GM19035 (cell line): ENCODE measurements at regions not wholly inside any gene's neighbourhood (a gene's known extent, or its start where the extent isn't known, plus 50 kb on each side); places are given as distances from the start of the nearest gene placed in this dataset.

Experiments
- ATAC-seq: cut with Tn5 transposase; IDR thresholded peaks from one replicate; pipeline ENCODE4 v1.9.1; 2021; ENCODE audit not compliant: unreplicated experiment

GRCh38 chr15:36371509-36371908 is 207.9 kb upstream of the CDIN1 start:
- ATAC-seq = no peak

GRCh38 chr15:36372968-36373367 is 206.5 kb upstream of the CDIN1 start:
- ATAC-seq = no peak

GRCh38 chr15:36373550-36373949 is 205.9 kb upstream of the CDIN1 start:
- no peak for ATAC-seq

DNA sequence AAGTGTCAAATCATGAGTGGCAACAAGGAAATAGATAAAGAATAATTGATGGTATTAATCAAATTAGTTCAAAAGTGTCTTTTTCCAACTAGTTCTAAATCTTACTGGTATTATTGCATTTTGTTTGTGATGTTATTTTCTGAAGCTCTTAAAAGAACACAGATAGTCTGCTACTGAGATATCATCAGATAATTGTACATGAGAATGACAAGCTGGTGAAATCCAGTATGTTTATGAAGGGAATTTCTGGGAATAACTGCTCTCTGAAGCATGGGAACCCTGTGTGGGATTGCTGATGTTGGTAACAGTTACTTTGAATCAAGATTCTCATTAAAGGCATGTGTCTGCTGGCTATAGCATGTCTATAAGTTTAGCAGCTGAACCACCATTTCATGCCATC is 190.3 kb upstream of the CDIN1 start:
- ATAC-seq = no peak

- ATAC-seq = no peak
Observed at GRCh38 chr15:36390491-36390890, 188.9 kb upstream of the CDIN1 start.

- no peak for ATAC-seq
Observed at GRCh38 chr15:36392676-36393266, 186.7 kb upstream of the CDIN1 start.

GRCh38 chr15:36398212-36398611 is 181.2 kb upstream of the CDIN1 start:
- ATAC-seq = no peak

DNA sequence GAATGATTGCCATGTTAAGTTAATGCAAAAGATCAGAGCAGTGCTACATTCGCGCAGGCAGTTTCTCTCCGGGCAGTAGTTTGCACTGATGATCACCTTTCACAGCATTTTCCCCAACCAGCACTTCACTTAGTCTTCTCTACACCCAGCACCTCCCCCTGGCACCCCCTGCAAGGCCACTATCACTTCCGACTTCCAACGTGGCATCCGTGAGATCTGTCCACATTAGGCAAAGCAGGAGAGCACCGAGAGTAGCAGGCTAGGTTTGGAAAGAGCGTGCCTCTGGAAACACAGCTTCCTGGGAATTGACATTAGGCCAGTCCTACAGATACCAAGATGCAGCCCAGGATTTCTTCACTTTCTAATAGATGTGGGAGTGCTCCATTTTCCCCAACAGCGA is 180.2 kb upstream of the CDIN1 start:
- ATAC-seq = no peak

DNA sequence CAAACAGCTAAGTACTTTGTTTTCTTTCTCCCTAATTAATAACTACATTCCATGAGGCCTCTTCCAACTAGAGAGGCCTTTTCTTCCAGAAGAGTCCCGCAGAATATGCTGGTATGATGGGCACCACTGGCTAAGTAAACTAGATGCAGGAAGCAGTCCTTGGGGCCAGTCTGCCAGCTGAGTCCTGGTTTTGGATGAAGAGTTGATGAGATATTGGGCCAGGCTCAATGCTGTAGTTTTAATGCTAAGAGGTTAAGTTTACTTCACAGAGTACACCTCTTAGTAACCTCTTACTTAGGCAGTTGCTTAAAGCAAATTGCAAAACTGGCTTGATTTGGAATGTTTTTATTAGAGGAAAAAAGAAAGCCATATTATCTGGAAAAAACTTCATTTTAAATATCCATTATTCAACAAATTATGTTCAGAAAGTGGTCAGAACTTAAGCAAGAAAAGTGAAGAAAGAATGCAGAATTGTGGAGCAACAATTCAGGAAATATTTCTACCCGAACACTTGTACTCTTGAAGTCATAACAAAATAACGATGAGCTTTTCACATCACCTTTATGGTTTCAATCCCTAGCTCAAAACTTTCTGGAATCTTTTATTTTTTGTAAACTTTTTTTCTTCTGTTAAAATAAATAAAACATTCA is 178.4 kb upstream of the CDIN1 start:
- no peak for ATAC-seq

DNA sequence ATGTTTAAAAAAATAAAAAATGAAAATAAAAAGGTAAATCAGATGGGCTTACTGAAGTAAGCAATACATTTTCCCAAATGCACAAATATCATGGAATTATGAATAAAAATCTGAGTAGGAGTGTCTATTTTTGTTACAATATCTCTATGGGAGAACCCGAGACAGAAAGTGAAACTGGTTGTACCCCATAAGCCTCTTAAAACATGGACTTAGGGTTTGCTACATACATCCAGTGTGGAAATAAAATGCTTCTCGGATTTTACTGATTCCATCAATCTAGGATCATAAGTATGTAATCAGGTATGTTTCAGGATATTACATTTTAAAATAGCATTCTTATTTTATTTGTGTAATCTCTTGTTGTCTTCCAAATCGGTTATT is 177.8 kb upstream of the CDIN1 start:
- no peak for ATAC-seq

- no peak for ATAC-seq
Observed at GRCh38 chr15:36403351-36403750, 176.1 kb upstream of the CDIN1 start.

DNA sequence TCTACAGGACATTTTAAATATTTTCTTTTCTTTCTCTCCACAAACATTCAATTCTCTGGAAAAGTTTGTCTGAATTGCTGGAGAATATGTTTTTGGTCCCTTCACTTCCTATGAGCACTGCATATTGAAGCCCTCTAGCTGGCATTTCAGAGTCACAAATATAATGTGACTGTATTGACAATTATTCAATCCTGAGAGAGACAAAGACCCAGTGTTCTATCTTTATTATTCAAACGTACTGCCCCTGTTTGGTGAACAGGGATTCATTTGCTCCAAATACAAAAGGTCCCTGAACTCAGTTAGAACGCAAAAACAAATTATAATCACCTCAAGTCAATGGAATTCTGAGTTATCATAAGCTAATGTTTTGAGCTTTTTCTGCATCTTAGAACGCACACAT is 173.1 kb upstream of the CDIN1 start:
- no peak for ATAC-seq

DNA sequence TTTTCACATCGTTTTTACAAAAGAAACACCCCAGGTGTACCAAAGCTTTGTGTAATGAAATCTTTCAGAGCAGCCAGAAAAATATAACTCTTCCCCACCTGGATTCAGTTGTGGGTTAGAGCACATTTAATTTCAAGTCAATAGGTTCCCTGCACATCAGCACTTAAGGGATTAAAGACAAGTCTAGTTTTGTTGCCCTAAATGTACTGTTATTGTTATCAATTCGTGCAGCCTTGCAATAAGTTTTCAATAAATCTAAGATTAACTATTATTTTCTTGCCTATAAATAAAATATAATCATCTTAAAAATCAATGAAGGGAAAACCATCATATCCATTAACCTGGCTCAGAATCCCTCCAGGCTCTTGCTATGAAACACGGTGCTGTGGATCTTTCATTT is 172.5 kb upstream of the CDIN1 start:
- ATAC-seq = no peak

DNA sequence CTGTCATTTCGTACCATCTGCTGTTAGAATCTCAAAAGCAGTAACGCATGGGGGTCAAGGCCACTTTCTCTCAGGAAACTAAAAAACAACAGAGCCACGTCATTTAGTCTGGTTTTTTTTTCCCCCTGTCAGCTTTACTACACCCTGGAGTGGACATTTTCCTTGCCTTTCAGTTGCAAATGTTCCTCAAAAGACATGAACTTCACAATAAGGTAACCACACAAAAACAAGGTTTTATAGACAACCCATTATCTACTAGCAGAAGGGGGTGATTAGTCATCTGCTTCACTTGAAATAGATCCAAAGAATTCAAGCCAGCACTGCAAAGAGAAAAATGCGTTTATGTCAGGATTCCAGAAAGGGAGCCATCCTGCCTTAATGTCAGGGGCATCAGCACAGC is 171.8 kb upstream of the CDIN1 start:
- ATAC-seq = no peak

GRCh38 chr15:36409819-36410218 is 169.6 kb upstream of the CDIN1 start:
- no peak for ATAC-seq

GRCh38 chr15:36414670-36415069 is 164.8 kb upstream of the CDIN1 start:
- ATAC-seq = no peak

GRCh38 chr15:36415643-36416042 is 163.8 kb upstream of the CDIN1 start:
- no peak for ATAC-seq

DNA sequence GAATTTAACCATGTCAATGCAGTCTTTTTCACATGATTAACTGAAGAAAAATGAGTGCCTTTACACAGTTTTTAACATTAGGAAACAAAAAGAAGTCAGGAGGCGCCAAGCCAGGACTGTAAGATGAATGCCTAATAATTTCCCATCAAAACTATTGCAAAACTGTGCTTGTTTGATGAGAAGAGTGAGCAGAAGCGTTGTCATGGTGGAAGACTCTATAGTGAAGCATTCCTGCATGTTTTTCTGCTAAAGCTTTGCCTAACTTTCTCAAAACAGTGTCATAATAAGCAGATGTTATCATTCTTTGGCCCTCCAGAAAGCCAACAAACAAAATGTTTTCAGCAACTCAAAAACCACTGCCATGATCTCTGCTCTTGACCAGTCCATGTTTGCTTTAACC is 156.8 kb upstream of the CDIN1 start:
- ATAC-seq = no peak

DNA sequence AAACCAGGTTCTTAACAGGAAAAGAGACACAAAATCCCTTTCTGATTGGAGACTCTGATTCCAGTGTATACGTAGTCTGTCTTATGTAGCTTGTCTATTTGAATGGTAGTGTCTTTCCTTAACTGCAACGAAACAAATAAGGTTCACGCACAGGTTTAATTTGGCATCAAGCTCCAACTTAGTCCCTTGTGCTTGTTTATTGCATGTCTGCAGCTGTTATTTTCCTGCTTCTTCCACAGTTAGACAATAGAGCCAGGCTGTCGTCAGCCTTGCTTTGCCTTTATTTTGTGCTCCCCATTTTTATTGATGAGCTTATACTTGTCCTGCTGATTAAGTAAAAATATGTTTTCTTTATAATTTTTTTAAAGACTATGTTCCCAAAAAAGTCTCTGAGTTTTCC is 152.7 kb upstream of the CDIN1 start:
- ATAC-seq = no peak

GRCh38 chr15:36428102-36428845 is 151.2 kb upstream of the CDIN1 start:
- ATAC-seq = no peak

DNA sequence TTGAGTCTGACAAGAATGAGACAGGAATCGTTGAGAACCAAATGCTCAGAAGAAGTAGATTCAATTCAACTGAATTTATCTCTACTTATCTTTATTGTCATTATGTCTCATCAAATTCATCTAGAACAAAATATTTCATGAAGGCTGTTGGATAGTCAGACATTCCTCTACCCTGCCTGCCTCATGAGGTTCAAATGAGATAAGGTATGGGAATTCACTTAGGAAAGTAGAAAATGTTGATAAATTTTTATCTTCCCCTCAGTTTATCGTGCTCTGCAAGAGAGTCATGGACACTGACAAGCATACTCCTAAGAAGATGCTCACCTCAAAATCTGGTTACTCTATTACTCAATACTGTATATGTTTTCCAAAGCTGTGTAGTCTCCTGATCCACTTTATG is 149.7 kb upstream of the CDIN1 start:
- no peak for ATAC-seq

DNA sequence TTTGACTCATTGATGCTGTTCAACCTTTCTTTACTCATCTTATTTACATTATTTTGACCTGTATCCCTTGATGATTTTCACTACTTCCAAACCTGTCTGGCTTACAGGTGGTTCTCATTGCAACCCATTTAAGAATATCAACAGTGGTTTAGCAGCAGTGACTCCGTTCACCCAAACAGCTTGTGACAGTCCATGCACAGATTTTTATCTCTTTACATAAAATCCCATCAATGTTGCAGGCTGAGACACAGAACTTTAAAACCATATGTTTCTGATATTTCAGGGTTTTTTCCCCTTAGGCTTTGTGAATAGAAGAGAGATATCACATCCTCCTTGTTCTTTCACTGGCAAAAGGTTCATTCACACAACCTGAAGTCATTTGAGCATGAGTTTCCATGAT is 149.1 kb upstream of the CDIN1 start:
- ATAC-seq = no peak
